HUDEP-2 (cell line): ENCODE measurements at regions not wholly inside any gene's neighbourhood (a gene's known extent, or its start where the extent isn't known, plus 50 kb on each side); places are given as distances from the start of the nearest gene placed in this dataset.
"Not testable (repeated sequence)": the region's sequence is repeated elsewhere in the genome, so short reads cannot be mapped to it uniquely, and the experiment has no call there.

Source experiments
- DNase-seq, 76 experiments: peaks; one replicate each; lab custom pipeline; 2025; ENCODE audit not compliant: unreplicated experiment in 76 of 76; lab: John Stamatoyannopoulos, UW

GRCh38 chr13:87138866-87139265 is 532.3 kb upstream of the SLITRK5 start:
- no peak for DNase-seq

- no peak for DNase-seq
Measured at GRCh38 chr13:87147076-87147475, 524.1 kb upstream of the SLITRK5 start.

GRCh38 chr13:87153371-87153770 is 517.8 kb upstream of the SLITRK5 start:
- DNase-seq: no peak

DNA sequence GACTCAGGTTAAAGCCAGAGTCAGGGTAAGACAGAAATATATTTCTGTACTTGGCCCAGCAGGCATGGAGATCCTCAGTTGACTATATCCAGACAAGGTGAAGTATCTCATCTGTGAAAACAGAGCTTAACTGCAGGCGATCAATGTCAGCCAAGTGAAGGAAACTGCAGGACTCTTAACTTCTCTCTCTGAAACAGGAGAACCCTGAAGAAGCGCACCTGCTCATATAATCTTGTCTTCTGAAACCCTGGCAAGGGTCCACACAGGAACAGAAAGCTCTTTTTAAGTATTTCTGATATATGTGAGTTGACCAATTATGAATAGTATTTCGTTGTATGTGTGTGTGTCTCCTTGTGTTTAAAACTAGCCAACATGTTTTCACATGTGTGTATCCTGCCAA is 504.8 kb upstream of the SLITRK5 start:
- DNase-seq: no peak

DNA sequence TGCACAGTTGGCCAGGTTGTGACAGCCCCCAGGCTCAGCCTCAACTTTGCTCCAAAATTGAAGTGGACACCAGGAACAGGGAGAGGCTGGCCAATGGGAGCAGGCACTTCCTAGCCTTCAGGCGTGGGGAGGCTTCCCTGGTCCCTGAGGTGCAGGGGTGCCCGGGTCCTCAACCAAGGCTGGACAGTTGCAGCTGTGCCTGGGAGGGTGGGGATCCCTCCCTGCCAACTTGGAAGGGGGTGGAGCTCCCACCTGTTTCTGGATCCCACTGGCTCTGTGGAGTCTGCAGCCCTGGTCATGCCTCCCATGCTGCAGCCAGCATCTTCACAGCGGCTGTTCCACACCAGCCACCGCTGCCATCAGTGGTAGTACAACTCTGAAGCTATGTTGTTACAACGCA is 502.8 kb upstream of the SLITRK5 start:
- DNase-seq: no peak

DNA sequence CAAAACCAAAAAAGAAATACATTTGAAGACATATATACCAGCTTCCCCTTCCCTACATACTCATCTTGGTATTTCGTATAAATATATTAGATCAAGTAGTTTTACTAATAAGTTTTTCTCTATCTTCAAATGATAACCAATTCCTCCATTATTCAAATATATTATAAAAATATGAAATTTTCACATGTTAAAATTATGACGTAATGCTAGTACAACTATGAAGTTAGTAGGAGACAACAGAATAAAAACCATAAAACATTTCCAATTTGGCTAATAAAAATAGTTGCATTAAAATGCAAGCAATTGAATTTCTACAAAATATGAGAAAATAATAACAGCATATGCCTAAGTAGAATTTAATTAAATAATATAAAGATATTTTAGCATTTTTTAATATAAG is 501.8 kb upstream of the SLITRK5 start:
- DNase-seq: no peak

- no peak for DNase-seq
Measured at GRCh38 chr13:87172166-87172835, 498.9 kb upstream of the SLITRK5 start.

DNA sequence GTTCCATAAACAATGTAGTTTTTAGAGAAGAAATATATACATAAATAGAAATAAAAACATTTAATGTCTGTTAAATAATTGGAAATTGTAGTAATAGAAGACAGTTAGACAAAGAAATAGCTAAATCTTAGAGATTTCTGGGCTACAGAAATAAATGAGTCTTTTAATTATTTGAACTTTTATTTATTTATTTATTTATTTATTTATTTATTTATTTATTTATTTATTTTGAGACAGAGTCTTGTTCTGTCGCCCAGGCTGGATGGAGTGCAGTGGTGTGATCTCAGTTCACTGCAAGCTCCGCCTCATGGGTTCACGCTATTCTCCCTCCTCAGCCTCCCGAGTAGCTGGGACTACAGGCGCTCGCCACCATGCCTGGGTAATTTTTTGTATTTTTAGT is 486.0 kb upstream of the SLITRK5 start:
- DNase-seq: not testable (repeated sequence)

- not testable (repeated sequence) for DNase-seq
Measured at GRCh38 chr13:87186647-87187046, 484.5 kb upstream of the SLITRK5 start.

DNA sequence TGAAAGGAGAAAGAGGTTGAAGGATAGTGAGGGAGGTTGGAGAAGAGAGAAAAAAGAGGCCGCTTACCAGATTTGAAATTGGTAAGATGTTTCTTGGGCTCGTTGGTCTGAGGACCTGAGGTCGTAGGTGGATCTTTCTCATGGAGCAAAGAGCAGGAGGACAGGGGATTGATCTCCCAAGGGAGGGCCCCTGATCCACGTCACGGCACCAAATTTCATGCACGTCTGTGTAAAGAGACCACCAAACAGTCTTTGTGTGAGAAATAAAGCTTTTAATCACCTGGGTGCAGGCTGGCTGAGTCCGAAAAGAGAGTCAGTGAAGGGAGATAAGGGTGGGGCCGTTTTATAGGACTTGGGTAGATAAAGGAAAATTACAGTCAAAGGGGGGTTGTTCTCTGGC is 479.7 kb upstream of the SLITRK5 start:
- DNase-seq: not testable (repeated sequence)

- peak in 4 of 76 experiments; percentile 8 to 31 (median 18) for DNase-seq
Measured at GRCh38 chr13:87198371-87198770, 472.8 kb upstream of the SLITRK5 start.

DNA sequence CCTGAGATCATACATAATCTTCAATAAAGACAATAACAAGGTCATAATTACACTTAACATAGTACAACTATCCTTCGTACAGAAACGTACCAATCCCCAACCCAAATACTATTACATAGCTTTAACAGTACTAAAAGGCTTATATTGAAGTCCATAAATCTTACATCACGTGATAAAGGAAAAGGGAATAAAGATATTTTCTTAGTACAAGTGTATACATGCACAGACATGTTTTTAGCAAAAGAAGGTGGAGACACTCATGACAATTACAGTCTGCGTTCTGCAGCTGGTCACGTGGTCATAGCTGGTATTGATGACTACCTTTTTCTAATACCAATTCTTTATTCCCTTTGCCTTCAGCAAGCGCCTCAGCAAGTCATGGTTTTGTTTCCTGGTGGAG is 464.5 kb upstream of the SLITRK5 start:
- DNase-seq: no peak

DNA sequence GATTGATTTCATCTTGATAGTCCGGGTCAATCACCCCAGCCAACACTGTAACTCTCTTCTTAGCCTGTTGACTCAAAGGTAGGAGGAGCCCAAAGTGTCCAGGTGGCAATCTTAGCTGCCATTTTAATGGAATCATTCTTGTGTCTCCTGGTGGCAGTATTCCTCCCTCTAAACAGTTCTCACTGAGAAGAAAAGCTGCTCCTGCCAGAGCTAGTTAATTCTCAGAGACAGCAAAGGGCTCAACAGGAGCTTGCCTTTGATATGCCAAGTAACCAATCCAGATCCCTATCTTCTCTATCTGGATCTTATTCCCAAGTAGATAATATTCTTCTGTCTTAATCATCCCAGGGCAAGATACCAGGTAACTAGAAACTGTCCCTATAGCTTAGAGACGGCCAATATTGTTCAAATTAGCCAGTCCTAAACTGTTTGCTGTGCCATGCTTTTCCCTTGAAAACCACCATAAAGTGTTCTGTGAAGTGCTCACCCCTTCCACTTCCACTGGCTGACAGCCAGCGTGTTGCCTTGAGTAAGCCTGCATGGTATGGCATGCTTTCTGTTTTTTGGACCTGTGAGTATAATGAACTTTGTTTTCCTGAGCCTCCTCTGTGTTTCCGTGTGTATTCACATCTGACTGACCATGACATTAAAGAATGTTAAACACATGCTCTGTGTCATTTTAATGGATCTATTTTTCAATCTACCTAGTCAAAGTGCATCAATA is 463.7 kb upstream of the SLITRK5 start:
- DNase-seq: peak in 2 of 76 experiments; percentile 2 to 8

DNA sequence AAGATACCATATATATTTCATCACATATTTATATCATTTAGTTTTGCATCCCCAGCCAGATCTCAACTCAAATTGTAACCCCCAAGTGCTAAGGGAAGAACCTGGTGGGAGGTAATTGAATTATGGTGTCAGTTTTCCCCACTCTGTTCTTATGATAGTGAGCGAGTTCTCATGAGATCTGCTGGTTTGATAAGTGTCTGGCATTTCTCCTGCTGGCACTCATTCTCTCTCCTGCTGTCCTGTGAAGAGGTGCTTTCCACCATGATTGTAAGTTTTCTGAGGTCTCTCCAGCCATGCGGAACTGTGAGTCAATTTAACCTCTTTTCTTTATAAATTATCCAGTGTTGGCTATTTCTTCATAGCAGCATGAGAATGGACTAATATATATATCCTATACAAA is 462.5 kb upstream of the SLITRK5 start:
- DNase-seq: no peak

GRCh38 chr13:87234981-87235380 is 436.2 kb upstream of the SLITRK5 start:
- peak in 5 of 76 experiments; percentile 2 to 39 (median 13) for DNase-seq

- DNase-seq: no peak
Measured at GRCh38 chr13:87235621-87236020, 435.6 kb upstream of the SLITRK5 start.

GRCh38 chr13:87244256-87244890 is 426.8 kb upstream of the SLITRK5 start:
- peak in 12 of 76 experiments; percentile 0 to 89 (median 70) for DNase-seq

DNA sequence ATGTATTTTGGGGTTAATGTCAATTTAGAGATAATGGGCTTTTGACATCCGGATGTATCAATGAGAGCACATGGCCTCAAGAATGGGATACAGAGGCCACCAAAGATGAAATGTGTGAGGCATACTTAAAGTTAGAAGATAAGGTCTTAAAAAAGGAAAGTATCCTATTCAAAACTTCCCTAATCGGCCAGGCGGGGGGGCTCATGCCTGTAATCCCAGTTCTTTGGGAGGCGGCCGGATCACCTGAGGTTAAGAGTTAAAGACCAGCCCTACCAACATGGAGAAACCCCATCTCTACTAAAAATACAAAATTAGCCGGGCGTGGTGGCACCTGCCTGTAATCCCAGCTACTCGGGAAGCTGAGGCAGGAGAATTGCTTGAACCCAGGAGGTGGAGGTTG is 421.3 kb upstream of the SLITRK5 start:
- DNase-seq: not testable (repeated sequence)

DNA sequence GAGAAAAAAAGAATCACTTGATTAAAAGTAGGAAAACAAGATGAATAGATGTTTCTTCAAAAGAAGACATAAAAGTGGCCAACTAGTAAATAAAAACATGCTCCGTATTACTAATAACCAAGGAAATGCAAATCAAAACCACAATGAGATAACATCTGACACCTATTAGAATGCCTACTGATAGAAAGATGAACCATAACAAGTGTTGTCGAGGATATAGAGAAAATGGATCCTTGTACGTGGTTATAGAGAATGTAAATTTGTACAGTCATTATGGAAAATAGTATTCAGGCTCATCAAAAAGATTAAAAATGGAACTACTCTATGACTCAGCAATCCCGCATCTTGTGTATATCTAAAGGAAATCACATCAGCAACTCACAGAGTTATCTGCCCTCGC is 415.8 kb upstream of the SLITRK5 start:
- DNase-seq: no peak

DNA sequence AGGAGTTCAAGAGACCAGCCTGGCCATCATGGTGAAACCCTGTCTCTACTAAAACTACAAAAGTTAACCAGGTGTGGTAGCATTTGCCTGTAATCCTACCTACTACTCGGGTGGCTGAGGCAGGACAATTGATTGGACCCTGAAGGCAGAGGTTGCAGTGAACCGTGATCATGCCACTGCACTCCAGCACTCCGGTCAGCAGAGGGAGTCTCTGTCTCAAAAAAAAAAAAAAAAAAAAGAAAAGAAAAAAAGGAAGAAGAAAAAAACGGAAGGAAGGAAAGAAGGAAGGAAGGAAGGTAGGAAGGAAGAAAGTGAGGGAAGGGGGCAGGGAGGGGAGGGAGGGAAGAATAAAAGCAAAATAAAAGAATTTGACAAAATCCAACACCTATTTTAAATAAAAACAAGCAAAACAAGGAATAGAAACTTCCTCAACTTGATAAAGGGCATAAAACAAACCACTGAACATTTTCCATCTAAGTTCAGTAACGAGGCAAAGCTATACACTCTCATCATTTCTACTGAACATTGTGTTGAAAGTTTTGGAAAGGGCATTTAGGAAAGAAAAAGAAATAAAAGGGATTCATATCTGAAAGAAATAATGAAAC is 411.6 kb upstream of the SLITRK5 start:
- DNase-seq: peak in 5 of 76 experiments; percentile 8 to 37 (median 14)

GRCh38 chr13:87274209-87274819 is 396.9 kb upstream of the SLITRK5 start:
- DNase-seq: peak in 12 of 76 experiments; percentile 0 to 65 (median 26)
